ENCODE measurements at regions not wholly inside any gene's neighbourhood (a gene's known extent, or its start where the extent isn't known, plus 50 kb on each side); places are given as distances from the start of the nearest gene placed in this dataset.
"Not testable (repeated sequence)": the region's sequence is repeated elsewhere in the genome, so short reads cannot be mapped to it uniquely, and the experiment has no call there.

DNA sequence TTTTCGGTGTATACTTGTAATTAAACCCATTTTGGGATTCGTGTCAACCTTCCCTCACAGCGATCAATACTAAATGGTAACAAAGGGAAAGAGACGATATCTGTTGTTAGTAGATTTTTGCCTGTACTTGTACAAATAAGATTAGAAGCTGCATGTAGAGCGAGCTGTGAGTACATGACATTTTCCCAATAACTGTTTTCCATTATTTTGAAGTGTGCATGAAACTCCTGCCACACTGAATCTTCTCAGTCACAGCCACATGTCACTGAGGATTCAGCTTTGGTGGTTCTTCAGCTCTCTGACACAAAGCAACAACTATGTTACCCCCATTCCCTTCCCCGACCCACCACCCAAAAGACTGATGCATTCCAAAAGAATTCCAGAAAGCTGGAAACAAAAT, 685.6 kb downstream of the EFNA5 start:
- Histone ChIP-seq H3K36me3 (ENCODE audit: insufficient read depth in 1 of 2, low read depth in 1 of 2) (no peaks in the 10 kb centered on the region), H3K9me3 (no peaks in the 10 kb centered on the region), H3K4me1 (no peaks in the 10 kb centered on the region), H3K27me3 (ENCODE audit: insufficient read depth in 3 of 3, low read length in 2 of 3) (no peaks in the 10 kb centered on the region), H3K4me3 (no peak overlapping the region), H3K27ac (no peak overlapping the region)
- WGBS, 3 donors: 73 to 92% (median 75%) methylated on average over 6 of the region's 6 CpGs
- DNase-seq: no peak
- intact Hi-C loops (cut with DNase I): no loop called here
- ATAC-seq: no peak
- TF ChIP-seq, protein P1, sequence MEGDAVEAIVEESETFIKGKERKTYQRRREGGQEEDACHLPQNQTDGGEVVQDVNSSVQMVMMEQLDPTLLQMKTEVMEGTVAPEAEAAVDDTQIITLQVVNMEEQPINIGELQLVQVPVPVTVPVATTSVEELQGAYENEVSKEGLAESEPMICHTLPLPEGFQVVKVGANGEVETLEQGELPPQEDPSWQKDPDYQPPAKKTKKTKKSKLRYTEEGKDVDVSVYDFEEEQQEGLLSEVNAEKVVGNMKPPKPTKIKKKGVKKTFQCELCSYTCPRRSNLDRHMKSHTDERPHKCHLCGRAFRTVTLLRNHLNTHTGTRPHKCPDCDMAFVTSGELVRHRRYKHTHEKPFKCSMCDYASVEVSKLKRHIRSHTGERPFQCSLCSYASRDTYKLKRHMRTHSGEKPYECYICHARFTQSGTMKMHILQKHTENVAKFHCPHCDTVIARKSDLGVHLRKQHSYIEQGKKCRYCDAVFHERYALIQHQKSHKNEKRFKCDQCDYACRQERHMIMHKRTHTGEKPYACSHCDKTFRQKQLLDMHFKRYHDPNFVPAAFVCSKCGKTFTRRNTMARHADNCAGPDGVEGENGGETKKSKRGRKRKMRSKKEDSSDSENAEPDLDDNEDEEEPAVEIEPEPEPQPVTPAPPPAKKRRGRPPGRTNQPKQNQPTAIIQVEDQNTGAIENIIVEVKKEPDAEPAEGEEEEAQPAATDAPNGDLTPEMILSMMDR (IDR thresholded peaks at IDR 0.05): no peak

GRCh38 chr5:106979178-106979577, 691.6 kb downstream of the EFNA5 start:
- H3K36me3 ChIP-seq (ENCODE audit: insufficient read depth in 1 of 2, low read depth in 1 of 2); H3K4me1 ChIP-seq; intact Hi-C loops (cut with DNase I); DNase-seq; ATAC-seq; H3K27me3 ChIP-seq (ENCODE audit: insufficient read depth in 3 of 3, low read length in 2 of 3); H3K27ac ChIP-seq; H3K9me3 ChIP-seq; H3K4me3 ChIP-seq: not testable (repeated sequence)
- WGBS, 3 donors: 91 to 92% (median 92%) methylated on average over 11 of the region's 11 CpGs

GRCh38 chr5:106978582-106979165, 692.1 kb downstream of the EFNA5 start:
- ATAC-seq: not testable (repeated sequence)

DNA sequence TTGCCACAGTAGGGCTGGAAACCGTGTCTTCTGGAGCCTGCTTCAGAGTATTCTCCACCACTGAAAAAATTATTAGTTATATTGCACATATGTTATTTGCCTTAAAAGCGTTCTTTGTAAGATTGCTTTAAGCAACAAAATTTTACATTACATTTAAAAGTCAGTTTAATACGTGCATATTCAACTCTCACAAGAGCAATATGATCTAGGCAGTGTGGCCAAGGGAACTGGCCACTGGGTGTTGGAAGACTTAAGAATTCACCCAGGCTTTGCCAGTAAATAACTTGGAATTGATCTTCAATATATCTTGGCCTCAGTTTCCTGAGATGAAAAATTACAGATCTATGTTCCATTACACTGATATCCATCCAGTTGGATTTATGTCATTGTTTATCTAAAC, 694.4 kb downstream of the EFNA5 start:
- H3K4me1 ChIP-seq: no peaks in the 10 kb centered on the region
- whole genome bisulfite sequencing, 3 donors: 77 to 84% (median 79%) methylated on average over 3 of the region's 3 CpGs
- intact Hi-C loops (cut with DNase I): no loop called here
- H3K36me3 ChIP-seq (ENCODE audit: insufficient read depth in 1 of 2, low read depth in 1 of 2): no peaks in the 10 kb centered on the region
- TF ChIP-seq, protein P1 (IDR thresholded peaks at IDR 0.05): no peak
- no peak for ATAC-seq
- DNase-seq: no peak
- H3K27ac ChIP-seq: no peak overlapping the region
- no peaks in the 10 kb centered on the region for H3K27me3 ChIP-seq (ENCODE audit: insufficient read depth in 3 of 3, low read length in 2 of 3)
- H3K4me3 ChIP-seq: no peak overlapping the region
- no peaks in the 10 kb centered on the region for H3K9me3 ChIP-seq

More at GRCh38 chr5:106978582-106979165, 692.1 kb downstream of the EFNA5 start:
- H3K4me3 ChIP-seq; H3K27me3 ChIP-seq (ENCODE audit: insufficient read depth in 3 of 3, low read length in 2 of 3); H3K36me3 ChIP-seq (ENCODE audit: insufficient read depth in 1 of 2, low read depth in 1 of 2); H3K9me3 ChIP-seq; intact Hi-C loops (cut with DNase I); DNase-seq; H3K4me1 ChIP-seq; H3K27ac ChIP-seq: not testable (repeated sequence)
- 89 to 91% (median 89%) methylated on average over 11 to 13 of the region's 13 CpGs for WGBS, 3 donors

GRCh38 chr5:106974272-106974671, 696.5 kb downstream of the EFNA5 start:
- no peak for ATAC-seq

More at GRCh38 chr5:106974272-106974671, 696.5 kb downstream of the EFNA5 start:
- TF ChIP-seq, protein P1 (IDR thresholded peaks at IDR 0.05): no peak
- WGBS, 3 donors: 16 to 35% (median 24%) methylated on average over 2 of the region's 2 CpGs
- no peak overlapping the region for H3K4me3 ChIP-seq
- H3K36me3 ChIP-seq (ENCODE audit: insufficient read depth in 1 of 2, low read depth in 1 of 2): no peaks in the 10 kb centered on the region
- no peaks in the 10 kb centered on the region for H3K4me1 ChIP-seq
- no peak overlapping the region for H3K27ac ChIP-seq
- no peaks in the 10 kb centered on the region for H3K9me3 ChIP-seq
- DNase-seq: no peak
- no peaks in the 10 kb centered on the region for H3K27me3 ChIP-seq (ENCODE audit: insufficient read depth in 3 of 3, low read length in 2 of 3)
- intact Hi-C loops (cut with DNase I): no loop called here
